SKM-1 treated with dmso at 0.1 percent for 144 hours (cell line): ENCODE measurements at regions not wholly inside any gene's neighbourhood (a gene's known extent, or its start where the extent isn't known, plus 50 kb on each side); places are given as distances from the start of the nearest gene placed in this dataset.

ENCODE experiments used
- DNase-seq: peaks from one replicate; lab custom pipeline; 2025; ENCODE audit not compliant: unreplicated experiment; lab: John Stamatoyannopoulos, UW

DNA sequence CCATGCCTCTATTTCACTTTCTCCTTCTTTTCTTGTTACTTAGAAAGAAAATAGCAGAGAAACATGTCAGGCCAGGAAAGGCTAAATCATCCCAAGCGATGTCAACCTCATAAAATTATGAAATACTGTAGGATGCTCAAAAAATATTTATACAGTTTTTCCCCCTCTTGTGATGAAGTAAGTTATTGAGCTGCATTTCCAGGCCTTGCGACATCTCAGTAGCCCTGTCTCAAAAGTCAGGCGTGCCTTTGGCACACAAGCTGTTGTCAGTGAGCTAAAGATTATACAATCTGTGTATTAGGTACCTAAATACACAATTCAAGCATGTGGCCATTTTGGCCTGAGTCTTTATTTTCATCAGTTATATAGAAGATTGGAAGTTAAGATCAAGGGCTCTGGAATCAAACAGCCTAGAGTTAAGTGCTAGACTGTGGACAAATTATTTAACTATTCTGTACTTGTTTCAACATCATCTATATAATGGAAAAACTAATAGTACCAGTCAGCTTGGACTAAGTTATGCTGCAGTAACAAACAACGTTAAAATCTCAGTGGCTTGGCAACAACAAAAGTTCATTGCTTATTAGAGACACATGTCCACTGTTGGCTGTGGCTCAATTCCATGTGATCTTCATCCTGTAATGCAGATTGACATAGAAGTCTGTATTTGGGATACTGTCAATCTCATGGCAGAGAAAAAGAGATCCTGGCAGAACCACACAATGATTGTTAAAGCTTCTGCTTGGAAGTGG, 406.4 kb upstream of the PROK2 start:
- DNase-seq, result no peak

DNA sequence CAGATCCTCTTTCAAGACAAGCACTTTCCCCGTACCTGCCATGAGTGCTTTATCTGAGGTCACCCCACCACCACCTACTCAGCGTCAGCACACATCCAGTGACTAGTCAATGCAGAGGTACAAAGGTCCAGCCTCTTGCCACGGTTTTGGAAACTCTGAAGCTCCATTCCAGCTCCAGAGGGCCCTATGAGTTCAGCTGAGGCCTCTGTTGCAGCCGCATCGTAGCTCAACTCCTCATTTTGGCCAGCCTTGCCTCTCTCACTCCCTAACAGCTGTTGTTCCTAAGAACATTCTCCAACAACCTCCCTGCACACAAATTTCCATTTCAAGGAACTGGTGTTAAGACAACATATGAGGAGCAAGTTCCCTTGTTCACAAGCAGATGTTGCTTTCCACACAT, 405.1 kb upstream of the PROK2 start:
- DNase-seq, result no peak

DNA sequence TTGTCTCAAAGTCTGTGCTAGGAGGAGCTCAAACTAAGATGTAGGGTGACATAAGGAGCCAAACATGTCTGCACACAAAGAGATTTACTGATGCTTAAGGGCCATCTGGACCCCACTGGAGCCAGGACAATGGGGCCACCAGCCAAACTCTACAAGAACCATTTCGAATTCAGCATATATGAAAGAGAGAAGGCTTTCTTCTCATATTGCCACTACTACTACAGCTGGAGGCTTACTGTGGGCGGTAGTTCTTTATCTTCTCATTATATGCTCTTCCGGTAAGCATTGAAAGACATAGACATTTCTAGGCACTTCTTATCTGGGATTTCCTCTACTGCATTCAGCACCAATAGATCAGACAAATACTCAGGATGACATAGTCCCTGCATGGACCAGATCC, 404.4 kb upstream of the PROK2 start:
- DNase-seq, result no peak

GRCh38 chr3:72188536-72188935, 403.6 kb upstream of the PROK2 start:
- DNase-seq, result no peak

DNA sequence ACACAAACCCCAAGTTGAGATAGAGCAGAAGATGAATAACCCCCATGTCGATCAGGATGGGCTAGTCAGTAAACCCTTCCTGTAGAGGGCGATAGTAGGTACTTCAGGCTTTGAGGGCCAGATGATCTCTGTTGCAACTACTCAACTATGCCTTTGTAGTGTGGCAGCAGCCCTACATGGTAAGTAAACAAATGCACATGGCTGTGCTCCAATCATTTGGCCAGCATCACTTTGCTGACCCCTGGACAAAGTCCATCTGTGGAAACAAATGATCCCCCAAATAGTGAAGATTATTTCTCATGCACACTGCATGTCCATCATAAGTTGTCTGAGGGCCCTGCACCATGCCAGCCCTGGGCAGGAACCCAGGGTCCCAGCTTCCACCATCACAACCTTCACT, 402.2 kb upstream of the PROK2 start:
- DNase-seq, result no peak

- no peak for DNase-seq
Observed at GRCh38 chr3:72186400-72186855, 401.5 kb upstream of the PROK2 start.

GRCh38 chr3:72185549-72186399, 400.8 kb upstream of the PROK2 start:
- DNase-seq, result no peak

DNA sequence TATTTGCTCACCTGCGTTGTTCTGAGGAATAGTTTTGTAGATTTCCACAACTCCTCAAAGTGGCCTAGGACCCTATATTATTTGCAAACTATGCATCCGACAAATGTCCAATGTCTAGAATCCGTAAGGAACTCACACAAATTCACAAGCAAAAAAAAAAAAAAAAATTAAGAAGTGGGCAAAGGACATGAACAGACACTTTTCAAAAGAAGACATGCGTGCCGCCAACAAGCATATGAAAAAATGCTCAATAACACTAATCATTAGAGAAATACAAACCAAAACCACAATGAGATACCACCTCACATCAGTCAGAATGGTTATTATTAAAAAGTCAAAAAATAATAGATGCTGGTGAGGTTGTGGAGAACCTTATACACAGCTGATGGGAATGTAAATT, 398.5 kb upstream of the PROK2 start:
- no peak for DNase-seq

DNA sequence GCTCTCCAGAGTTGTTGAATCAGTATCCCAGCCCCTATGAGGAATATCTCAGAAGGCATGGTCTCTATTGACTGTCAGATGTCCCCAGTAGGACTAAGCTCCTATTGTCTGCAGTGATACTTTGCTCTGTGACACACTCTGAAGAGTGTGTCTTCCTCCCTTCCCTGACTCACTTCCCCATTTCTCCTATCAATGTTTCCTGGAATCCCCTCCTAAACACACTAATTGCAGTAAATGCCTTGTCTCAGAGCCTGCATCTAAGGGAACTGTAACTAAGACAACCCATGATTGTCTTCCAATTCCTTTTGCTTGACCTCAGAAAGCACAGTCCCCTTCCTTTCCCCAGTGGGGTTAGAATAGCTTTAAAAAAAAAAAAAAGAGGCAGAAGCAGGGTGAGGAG, 397.3 kb upstream of the PROK2 start:
- peak; percentile 13 for DNase-seq

- no peak for DNase-seq
Observed at GRCh38 chr3:72181251-72181650, 396.3 kb upstream of the PROK2 start.

DNA sequence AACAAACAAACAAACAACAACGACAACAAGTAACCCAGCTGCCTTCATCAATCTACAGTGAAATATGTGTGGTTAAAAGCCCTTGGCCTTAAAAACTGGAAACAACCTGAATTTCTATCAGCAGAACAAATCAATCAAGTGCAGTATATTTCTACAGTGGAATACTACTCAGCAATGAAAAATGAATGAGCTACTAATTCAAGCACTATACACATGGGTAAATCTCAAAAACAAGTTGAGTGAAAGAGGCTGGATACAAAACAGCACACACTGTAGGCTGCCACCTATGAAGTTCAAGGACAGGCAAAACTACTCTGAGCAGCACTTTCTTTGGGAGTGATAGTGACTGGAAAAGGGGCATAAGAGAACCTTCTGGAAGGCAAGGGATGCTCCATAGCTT, 395.5 kb upstream of the PROK2 start:
- DNase-seq, result no peak

DNA sequence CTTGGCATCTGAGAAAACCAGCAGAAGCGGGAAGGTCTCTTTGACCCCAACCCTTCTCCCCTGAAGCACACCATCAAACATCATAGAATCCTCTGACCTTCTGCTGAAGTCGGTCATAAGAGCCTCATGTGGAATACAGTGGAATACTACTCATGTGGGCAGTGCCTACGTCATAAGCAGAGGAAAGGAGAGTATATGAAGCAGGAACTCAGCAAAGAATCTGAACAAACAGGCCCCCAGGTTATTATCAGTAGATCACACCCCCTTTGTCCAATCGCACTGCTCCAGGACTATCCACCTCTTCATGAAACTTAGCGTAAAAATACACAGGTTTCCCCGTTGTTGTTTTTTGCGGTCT, 394.1 kb upstream of the PROK2 start:
- no peak for DNase-seq

GRCh38 chr3:72178463-72179106, 393.6 kb upstream of the PROK2 start:
- DNase-seq, result no peak

GRCh38 chr3:72177075-72178050, 392.4 kb upstream of the PROK2 start:
- peak; percentile 59 for DNase-seq

DNA sequence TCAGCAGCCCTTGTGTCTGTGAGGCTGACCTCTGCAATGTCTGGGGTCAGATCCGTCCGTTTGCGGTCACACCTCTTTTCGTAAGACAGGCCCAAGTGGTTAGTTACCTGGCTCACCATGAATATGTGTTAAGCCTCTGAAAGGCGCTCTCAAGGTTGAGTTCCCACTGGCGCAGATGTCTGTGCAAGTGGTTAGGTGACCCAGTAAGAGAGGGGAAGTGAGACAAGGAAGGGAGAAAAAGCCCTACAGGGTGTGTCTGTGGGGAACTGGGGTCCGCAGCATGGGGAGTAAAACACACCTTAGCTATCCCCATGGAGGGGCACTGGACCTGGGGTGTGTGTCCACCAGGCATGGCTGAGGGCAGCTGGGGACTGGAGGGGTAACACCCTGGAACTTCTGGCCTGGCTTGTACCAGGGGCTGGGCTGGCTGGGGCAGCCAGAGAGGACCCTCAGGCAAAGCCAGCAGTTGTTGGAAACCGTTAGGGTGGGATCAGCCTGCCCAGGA, 391.6 kb upstream of the PROK2 start:
- peak; percentile 71 for DNase-seq

DNA sequence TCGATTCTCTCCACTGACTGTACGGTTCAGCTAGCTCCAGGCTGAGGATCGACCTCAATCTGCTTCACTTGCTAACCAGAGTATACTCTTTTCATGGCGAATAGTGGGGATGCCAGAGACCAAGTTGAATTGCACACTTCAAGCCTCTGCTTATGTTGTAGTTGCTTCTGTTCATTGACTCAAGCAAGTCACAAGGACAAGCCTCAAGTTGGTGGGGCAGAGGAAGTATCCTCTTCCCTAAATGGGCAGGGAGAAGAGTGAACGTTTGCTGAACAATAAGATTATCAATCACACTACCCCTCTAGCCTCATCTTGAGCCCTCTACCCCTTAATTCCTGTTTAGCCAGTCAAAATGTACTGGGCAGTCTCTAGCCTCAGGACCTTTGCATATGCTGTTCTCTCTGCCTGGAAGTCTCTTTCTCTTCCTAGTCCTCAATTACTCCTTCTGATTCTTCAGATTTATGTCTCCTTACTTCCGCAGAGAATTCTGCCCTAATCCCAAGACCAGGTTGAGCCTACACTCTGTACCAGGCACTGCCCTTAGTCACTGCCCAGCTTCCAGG, 390.4 kb upstream of the PROK2 start:
- no peak for DNase-seq

- no peak for DNase-seq
Observed at GRCh38 chr3:72174890-72175289, 389.9 kb upstream of the PROK2 start.

DNA sequence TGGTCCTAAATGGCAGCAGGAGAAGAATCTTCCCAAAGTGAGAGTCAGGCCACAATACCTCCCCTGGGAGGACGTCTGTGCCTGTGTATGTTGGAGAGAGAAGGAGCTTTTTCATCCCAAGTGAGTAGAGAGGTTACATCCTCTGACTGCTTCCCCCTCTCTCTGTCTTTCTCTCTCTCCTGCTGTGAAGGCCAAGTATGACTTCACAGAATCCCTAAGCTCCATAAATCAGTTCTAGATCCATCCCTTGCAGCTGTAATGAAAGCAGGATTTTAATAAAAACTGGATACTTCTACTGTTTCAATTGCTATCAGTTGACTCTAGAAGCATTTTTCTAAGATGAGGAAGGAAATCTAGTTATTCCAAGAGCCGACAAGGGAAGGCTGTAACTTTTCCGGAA, 389.1 kb upstream of the PROK2 start:
- DNase-seq, result no peak

DNA sequence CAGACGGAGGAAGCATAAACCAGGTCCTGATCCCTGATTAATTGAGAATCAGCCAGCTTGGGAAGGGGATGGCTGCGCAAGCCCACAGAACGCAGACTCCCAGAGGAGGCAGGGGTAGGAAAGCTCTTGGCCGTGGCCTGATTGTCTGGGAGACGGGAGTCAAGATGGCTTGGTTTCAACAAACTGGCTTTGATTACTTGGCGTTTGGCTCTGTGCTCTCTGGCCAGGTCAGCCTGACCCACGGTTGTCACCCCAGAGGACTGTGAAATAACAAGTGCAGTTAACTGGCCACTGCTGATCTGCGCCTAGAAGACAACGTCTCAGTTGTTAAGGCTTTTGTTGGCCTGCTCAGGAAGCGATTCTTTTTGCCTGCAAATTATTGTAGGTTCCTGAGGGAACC, 387.0 kb upstream of the PROK2 start:
- no peak for DNase-seq

DNA sequence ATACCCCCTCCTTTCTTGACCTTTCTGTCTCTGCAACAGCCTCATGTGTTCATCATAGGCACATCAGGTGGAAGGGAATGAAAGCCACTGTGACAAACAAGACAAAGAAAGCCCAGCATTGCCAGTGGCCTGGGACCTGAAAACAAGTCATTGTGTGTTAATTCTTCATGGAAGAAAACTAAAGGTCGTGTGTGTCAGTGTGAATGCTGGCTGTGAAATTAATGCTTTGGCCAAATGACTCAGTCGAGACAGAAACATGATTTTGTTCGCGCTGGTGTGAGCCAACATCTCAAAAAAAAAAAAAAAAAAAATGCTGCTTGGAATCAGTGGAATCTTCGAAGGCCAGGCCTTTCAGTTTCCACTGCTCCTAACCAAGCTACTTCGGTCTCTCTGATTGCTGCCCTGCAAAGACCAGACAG, 386.5 kb upstream of the PROK2 start:
- DNase-seq, result no peak
